ENCODE measurements at regions not wholly inside any gene's neighbourhood (a gene's known extent, or its start where the extent isn't known, plus 50 kb on each side); places are given as distances from the start of the nearest gene placed in this dataset.
A peak's percentile ranks its signal among the peaks of the same experiment; 100 is the strongest.
"Not testable (repeated sequence)": the region's sequence is repeated elsewhere in the genome, so short reads cannot be mapped to it uniquely, and the experiment has no call there.

DNA sequence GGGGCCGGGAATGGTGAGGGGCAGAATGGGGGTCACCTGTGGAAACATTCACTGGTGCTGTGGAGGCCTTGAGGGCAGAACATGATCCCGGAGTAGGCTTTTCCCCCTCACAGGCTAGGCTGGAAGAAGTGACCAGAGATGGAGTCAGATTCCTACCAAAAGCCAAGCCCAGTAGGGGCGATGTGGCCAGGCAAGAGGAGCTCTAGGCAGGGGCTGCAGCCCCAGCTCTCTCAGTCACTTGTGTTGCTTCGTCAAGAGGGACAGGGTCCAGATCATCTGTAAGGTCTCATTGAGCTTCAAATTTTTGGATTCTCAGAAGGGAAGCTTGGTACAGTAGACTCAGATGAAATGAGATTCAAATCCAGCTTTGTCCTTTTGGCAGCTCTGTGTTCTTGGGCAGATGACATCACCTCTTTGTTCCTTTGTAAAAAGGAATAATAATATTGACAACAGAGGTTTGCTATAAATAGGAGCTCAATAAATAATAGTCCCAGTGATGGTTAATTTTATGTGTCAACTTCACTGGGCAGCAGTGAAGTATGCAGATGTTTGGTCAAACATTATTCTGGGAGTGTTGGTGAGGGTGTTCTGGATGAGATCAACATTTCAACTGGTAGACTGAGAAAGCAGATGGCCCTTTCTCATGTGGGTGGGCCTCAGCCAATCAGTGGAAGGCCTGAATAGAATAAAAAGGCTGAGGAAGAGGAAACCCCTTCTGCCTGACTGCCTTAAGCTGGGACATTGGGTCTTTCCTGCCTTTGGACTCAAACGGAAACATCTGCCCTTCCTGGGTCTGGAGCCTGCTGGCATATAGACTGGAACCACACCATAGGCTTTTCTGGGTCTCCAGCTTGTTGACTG is 324.7 kb upstream of the USP24 start:
- peak in 1 of 3 donors; percentile 8 for DNase-seq (ENCODE audit: low read depth in 2 of 3, low spot score in 2 of 3)

DNA sequence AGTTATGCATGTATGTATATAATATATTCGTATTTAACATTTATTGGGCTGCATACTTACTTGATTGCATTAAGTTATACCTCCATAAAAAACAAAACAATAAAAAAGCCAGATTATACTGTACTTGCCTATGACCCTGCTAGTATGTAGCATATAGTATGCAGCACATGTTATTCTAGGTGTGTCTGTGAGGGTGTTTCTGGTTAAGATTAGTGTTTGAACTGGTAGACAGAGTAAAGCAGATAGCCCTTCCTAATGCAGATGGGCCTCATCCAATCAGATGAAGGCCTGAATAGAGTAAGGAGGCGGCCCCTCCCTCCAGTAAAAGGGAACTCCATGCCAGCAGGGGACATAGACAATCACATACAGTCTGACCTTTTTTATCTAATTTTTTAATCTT is 323.3 kb upstream of the USP24 start:
- no peak for DNase-seq (ENCODE audit: low read depth in 2 of 3, low spot score in 2 of 3)

DNA sequence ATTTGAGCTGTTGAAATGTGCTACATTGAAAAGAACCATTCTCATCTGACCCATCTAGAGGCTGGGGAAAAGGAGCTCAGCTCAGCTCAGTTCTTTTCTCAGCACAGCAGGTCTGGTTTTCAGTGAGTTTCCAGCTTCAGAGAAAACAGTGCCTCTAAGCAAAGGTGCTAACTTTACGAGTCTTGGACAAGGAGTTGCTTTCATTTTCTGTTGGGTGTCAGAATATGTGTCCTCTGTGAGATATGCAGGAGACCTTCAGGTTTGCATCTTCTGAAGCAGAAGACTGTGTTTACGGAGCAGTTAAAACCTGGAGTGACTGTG is 321.3 kb upstream of the USP24 start:
- DNase-seq (ENCODE audit: low read depth in 2 of 3, low spot score in 2 of 3) = no peak

DNA sequence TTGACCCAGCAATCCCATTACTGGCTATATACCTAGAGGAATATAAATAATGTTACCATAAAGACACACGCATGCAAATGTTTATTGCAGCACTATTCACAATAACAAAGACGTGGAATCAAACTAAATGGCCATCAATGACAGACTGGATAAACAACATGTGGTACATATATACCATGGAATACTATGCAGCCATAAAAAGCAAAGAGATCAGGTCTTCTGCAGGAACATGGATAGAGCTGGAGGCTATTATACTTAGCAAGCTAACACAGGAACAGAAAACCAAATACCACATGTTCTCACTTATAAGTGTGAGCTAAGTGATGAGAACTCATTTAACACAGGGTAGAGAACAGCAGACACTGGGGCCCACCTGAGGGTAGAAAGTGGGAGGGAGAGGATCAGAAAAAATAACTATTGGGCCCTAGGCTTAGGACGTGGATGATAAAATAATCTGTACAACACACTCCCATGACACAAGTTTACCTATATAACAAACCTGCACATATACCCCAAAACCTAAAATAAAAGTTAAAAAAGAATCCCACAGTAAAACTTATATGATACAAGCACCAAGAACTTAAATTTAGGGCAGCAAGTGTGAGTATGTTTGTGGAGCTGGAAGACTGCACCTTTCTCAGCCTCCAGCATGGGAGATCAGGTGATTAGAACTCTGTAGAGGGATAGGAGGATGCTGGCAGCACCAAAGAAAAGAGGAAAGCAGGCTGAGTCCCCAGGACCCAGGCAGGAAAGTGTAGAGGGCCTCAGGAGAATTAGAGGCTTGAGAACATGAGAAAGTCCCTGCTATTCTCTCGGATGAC is 320.8 kb upstream of the USP24 start:
- DNase-seq (ENCODE audit: low read depth in 2 of 3, low spot score in 2 of 3) = no peak

DNA sequence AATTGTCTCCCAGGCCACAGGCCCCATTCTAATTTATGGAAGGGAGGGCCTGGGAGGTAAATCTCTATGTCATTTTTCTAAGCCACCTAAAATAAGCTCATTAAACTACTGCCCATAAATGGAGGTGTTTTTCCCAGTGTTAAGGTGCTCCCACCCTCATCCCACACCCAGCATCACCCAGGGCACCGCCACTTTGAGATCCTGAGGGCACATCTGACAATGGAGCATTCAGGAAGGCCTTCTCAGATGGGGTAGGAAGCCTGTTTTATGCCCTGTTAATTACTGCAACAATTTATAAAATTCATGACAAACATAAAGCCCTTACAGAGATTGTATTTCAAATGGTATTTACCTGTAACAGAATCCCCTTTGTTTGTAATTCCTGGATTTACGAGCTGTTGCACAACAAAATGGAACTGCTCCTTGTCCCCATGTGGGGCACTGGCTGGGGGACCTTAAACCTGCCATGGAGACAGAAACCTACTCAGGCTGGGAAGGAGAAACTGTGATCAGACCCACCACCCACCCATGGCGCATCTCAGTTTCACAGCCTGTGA is 319.5 kb upstream of the USP24 start:
- no peak for DNase-seq (ENCODE audit: low read depth in 2 of 3, low spot score in 2 of 3)

DNA sequence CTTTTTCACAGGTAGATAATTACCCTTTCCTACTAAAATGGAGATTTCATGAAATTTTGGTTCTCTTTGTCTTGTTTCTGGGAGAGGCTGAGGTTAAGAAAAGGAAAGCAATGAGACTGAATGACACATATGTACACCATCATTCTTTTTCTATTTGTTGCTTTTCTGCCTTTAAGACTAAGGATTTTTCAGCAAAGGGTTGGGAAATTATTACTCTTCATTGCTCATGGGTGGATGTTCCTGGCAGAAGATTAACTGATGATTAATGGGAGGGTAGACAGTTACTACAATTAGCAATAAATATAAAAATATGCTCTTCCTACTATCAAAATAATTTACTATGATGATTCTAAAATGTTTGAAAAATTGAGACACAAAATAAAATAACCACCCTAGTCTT is 316.5 kb upstream of the USP24 start:
- DNase-seq (ENCODE audit: low read depth in 2 of 3, low spot score in 2 of 3) = no peak

DNA sequence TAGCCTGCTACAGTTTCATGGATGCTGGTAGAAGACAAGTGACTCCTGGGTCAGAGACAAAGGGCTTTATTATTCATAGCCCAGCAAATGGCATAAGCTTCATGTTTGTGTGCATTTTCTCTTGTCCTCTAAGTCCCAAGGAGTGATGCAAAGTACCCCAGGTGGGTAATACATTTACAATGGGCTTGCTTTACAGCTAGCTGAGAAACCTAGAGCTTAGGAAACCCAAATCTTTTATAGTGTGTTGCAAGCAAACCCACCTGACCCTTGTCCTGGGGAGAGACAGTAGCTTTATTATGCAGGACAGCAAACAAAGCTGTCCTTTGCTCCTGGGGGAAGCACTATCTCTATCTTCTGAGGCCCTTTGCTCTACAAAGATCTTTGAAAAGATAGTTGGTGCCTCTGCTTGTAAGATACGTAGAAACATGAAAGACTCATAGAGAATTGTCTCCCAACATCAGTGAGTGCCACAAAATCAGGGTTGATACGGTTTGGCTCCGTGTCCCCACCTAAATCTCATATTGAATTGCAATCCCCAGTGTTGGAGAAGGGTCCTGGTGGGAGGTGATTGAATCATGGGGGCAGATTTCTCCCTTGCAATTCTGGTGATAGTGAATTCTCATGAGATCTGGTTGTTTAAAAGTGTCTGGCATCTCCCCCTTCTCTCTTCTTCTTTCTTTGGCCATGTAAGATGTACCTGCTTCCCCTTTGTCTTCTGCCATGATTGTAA is 315.8 kb upstream of the USP24 start:
- no peak for DNase-seq (ENCODE audit: low read depth in 2 of 3, low spot score in 2 of 3)

DNA sequence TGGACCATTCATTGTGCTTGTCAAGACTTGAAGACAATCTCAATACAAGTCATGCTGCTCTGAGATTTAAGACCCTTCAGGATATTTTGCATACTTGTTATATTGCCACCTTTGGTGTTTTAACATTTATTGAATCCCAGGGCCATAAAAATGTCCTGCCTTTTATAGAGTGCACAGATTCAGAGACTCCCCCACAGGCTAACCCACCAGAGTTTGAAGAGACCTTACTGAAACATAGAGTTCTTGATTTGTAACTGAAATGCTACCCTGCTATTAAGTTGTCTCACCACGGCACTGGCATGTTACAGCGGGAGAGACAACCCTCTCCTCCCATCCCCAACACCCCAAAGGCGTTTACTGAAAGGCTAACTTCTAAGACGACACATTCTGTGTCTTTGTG is 313.9 kb upstream of the USP24 start:
- no peak for DNase-seq (ENCODE audit: low read depth in 2 of 3, low spot score in 2 of 3)

DNA sequence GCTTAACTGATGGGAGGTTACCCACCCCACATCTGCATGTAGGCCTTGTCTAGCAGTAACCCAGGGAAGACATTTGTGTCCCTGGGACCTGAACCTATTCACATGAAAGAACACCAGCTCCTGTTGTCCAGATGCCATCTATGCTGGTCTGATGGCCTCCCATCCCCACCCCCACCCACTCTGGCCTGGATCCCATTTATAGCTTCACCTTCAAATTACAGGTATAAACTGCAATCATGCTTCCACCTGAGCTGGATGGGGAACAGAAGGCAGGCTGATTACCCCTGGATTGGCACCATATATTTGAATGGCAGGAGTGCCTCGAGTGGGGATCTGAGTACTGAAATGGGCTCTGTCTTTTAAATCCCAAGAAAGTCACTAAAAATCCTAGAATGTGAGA is 312.7 kb upstream of the USP24 start:
- no peak for DNase-seq (ENCODE audit: low read depth in 2 of 3, low spot score in 2 of 3)

DNA sequence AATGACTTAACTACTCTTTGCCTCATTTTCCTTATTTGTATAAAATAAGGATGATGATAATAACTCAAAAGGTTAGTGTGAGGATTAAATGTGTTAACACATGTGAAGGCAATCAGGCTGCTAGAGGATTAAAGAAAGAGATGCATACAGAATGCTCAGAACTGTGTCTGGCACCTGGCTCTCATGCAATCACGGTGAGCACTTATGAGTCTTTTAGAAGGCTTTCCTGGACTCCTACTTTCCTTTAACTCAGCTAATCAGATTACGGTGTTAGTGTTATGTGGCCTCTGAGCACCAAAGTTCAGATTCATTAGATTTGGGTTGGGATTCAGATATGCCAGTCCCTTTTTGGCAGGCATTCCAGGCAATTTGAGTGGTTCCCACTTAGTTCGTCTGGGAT is 311.6 kb upstream of the USP24 start:
- DNase-seq (ENCODE audit: low read depth in 2 of 3, low spot score in 2 of 3) = no peak

DNA sequence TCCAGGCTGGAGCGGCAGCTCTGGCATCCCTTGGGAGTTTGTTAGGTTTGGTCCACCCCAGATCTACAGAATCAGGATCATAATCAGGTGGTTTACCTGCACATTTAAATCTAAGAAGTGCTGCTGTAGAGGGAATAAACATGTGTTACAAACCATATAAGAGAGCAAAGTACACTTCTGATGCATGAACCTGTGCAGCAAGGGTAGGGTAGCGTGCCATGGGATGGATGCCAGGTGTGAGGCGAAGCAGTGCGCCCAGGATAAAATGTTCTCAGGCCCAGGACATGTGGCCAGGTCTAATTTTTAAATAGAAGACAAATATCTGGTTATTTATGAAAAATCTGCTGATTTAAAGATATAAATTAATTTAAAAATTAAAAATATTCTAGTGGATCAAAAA is 308.8 kb upstream of the USP24 start:
- no peak for DNase-seq (ENCODE audit: low read depth in 2 of 3, low spot score in 2 of 3)

DNA sequence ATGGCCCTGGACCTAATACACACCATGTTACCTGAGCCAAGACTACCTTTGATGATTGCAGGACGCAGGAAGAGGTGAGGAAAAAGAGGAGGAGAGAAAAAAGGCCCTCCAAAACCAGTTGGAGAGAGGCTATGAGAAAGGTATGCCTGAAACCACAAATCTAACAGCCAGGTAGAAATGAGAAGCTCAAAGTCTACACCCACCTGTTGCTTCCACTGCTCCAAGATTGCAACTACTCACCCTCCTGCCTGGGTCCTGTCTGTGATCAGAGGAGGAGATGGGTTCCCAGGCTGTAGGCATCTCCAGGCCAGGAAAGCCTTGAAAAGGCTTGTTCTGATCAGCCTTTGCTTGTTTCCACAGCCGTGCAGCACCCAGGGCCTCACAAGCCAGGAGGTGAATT is 307.8 kb upstream of the USP24 start:
- DNase-seq (ENCODE audit: low read depth in 2 of 3, low spot score in 2 of 3) = no peak

DNA sequence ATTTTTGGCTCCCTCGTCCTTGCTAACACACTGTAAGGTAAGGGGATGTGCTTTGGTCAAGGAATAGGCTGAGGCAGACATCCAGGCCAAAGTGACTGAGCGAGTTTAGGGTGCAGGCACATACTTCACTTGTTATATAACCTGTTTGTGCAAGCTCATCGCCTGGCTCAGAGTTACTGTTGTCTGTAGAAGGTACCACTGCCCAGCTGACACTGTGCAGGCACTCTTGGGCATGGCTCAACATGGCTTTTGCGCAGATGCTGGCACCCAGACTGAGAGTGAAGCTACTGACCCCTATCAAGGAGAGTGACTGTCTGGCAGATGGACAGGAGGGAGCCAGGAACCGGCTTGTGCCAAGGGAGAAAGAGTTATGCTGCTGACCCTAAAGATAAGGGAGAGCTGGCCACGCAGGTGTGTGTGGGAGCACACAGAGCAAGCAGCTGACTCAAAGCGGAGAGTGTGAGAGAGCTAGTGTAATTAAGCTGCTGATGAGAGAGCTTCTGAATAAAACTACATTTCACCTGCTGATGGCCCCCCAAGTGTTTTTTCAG is 307.3 kb upstream of the USP24 start:
- no peak for DNase-seq (ENCODE audit: low read depth in 2 of 3, low spot score in 2 of 3)

DNA sequence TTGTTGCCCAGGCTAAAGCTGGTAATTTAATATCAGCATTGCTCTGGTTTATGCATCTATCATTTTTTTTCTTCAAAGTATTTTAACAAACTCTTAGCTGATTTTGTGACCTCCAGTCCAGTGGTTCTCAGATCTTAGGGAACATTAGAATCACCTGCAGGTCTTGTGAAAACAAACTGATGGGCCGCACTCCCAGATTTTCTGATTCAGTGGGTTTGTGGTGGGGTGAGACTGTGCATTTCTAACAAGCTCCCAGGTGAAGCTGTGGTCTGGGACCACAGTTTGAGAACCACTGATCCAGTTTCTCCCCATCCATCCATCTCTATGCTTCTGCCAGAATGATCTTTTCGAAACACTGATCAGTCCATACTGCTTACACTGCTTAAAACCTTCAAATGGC is 305.7 kb upstream of the USP24 start:
- DNase-seq (ENCODE audit: low read depth in 2 of 3, low spot score in 2 of 3) = no peak

DNA sequence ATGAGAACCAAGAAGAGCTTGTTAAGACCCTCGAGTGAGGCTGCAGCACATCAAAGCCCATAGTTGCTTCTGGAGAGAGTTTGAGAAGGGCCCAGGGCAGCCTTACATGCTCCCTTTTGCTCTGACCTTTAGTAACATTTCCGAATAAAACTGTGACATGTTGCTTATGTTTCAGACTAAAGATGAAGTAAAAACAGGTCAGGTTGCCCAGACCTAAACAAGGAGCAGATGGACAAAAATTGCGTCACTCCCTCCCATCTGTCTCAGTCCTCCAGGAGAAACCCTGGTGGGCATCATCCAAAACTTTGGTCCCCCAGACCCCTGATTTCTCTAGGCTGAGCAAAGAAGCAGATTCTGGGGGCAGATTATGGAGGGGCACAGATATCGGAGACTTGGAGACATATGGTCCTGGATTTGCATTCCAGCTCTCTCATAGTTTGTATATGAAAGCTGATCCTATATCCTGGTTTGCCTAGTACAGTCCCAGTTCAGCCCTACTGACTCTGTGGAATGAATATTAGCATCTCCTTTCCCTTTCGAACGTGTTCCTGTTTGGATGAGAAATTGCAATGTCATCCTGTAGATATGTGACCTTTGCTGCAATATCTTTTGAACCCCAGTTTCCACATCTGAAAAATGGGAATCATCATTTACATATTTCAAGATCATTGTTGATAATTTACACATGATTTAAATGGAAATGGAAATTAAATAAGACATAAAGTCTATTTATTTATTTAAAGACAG is 304.9 kb upstream of the USP24 start:
- DNase-seq (ENCODE audit: low read depth in 2 of 3, low spot score in 2 of 3) = no peak

DNA sequence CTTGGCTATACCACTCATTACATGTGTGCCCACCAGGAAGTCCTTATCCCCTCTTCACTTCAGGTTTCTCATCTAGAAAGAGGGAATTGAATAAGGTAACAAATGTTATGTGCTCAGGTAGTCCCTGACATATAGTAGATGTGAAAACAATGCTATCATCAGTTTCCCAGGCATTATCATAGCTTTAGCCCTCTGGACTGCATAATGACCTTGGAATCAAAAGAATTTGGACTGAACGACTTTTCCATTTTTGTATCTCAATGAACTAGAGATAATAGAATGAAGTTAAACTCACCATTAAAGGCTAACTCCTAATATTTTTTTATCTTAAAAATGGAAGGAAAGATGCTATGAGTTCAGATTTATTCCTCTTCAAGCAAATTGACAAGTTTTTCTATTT is 304.1 kb upstream of the USP24 start:
- no peak for DNase-seq (ENCODE audit: low read depth in 2 of 3, low spot score in 2 of 3)

DNA sequence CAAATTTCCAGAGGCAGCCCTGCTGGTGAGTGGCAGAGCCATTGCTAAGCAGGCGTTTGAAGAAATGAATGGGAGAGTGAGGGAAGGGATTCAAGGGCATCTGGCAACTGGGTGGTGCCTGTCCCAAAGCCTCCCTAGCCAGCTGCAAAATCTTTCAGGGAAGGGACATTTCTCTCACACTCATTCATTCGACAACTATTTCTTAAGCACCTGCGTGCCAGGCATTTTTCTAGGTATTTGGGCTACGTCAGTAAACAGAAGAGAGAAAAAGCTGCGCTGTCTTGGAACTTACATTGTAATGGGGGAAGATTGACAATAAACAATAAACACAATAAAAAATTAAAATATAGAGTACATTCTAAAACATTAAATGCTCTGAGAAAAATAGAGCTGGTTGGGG is 301.9 kb upstream of the USP24 start:
- no peak for DNase-seq (ENCODE audit: low read depth in 2 of 3, low spot score in 2 of 3)

DNA sequence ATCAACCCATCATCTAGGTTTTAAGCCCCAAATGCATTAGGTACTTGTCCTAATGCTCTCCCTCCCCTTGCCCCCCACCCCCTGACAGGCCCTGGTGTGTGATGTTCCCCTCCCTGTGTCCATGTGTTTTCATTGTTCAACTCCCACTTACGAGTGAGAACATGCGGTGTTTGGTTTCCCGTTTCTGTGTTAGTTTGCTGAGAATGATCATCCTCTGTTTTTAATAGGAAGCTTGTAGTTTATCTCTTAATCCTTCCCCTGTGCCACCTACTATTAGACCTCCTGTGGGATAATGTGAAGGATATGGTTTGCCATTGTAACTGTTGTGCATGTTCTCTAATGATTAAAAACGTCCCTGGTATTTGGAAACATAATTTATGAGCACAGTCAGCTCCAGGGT is 299.4 kb upstream of the USP24 start:
- DNase-seq (ENCODE audit: low read depth in 2 of 3, low spot score in 2 of 3) = not testable (repeated sequence)

DNA sequence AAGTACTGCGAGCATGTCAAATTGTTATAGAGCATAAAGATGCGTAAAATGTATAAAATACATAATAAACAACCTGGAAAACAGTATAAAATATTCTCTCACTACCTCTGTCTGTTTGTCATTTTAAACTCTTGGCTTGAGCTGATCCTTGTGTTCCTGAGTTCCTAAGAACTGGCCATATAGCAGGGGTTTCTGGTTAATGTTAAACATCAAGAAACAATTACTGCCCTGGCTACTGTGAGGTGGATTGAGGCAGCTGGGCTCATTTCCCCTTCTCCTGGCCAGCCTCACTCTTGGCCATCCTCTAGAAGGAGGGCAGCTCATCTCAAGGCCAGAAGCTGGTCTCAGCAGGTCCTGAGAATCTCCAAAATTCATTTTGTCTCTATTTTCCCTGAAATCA is 297.3 kb upstream of the USP24 start:
- no peak for DNase-seq (ENCODE audit: low read depth in 2 of 3, low spot score in 2 of 3)

DNA sequence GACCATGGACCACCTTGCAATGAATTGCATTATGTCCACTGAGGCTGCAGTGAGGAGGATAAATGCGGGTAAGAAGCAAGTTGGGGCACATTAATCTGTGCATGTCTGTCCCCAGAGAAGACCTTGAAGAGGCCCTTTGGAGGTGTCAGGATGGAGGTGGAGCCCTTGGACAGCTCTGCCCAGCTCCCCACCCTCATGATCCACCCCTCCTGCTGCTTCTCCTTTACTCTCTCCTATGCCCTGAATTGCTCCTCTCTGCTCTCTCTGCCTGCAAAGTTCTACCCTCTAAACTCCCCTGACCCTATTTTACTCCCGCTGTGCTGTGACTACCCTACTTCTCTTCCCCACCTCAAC is 292.4 kb upstream of the USP24 start:
- DNase-seq (ENCODE audit: low read depth in 2 of 3, low spot score in 2 of 3) = no peak
